Testis (tissue), 2 donors: ENCODE measurements at regions not wholly inside any gene's neighbourhood (a gene's known extent, or its start where the extent isn't known, plus 50 kb on each side); places are given as distances from the start of the nearest gene placed in this dataset.

Experiments used
- DNase-seq: peaks from one replicate; pipeline ENCODE4 v3.0.0-alpha.2; 2019
- H3K27ac ChIP-seq, 2 donors: fragments of 200-600 bp; sonication (generic); one replicate each; pipeline ENCODE4 v1.5.1; 2019
- H3K27me3 ChIP-seq: fragments of 200-600 bp; sonication (generic); one replicate; pipeline ENCODE4 v1.5.1; 2019
- H3K36me3 ChIP-seq: fragments of 200-600 bp; sonication (generic); one replicate; pipeline ENCODE4 v1.5.1; 2017; ENCODE audit warnings: low read depth; ENCODE audit errors: missing control alignments
- H3K4me1 ChIP-seq: fragments of 200-600 bp; sonication (generic); one replicate; pipeline ENCODE4 v1.5.1; 2019
- H3K4me3 ChIP-seq, 2 donors: fragments of 200-600 bp; sonication (generic); one replicate each; pipeline ENCODE4 v1.5.1; 2017 to 2019
- H3K9me3 ChIP-seq: fragments of 200-600 bp; sonication (generic); one replicate; pipeline ENCODE4 v1.5.1; 2017
- POLR2A ChIP-seq: fragments of 450-650 bp; IDR thresholded peaks from one replicate; pipeline ENCODE4 v1.6.1; 2017; ENCODE audit warnings: antibody characterized with exemption, mild to moderate bottlenecking, moderate library complexity
- WGBS, 2 donors: methylation state at CpG; one replicate each; pipeline ENCODE4 v1.1.5; 2018; 5-methylcytosine and 5-hydroxymethylcytosine counted together
- intact Hi-C: fragments of 100-400 bp; cut with DNase I; formaldehyde crosslinking; loops from one replicate; pipeline ENCODE4 v1.15.1; 2023; ENCODE audit warnings: low total_unique reads
- TF ChIP-seq, protein P1 (sequence below), 3 experiments: fragments of 450-650 bp in 2 of 3; fragments of 200-600 bp in 1 of 3; sonication (generic) in 1 of 3; IDR thresholded peaks; one replicate each; pipeline ENCODE4 v1.5.1; 2016 to 2019; ENCODE audit warnings: antibody characterized with exemption in 3 of 3, mild to moderate bottlenecking in 2 of 3, moderate library complexity in 1 of 3

DNA sequence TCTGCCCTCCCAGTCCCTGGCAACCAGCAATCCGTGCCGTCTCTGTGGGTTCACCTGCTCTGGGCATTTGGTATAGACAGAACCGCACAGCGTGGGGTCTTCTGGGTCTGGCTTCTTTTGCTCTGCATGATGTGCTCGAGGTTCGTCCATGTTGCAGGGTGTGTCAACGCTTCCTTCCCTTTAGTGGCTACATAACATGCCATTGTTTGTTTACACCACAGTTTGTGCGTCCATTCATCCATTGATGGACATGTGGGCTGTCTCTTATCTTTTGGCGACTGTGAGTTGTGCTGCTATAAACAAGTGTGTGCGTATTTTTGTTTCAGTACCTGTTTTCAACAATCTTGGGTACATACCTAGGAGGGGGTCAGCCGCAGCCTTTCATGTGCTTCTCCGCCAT is 149.5 kb upstream of the RPS6KA2 start:
- Histone ChIP-seq H3K4me1 (peaks cover 5% of the 10 kb centered on the region), H3K4me3 (no peak overlapping the region), H3K36me3 (no peaks in the 10 kb centered on the region), H3K27me3 (no peaks in the 10 kb centered on the region), H3K9me3 (no peaks in the 10 kb centered on the region), H3K27ac (no peak overlapping the region)
- 94% methylated on average over 12 of the region's 12 CpGs for WGBS, 2 donors
- TF ChIP-seq POLR2A, result no peak
- TF ChIP-seq, protein P1, sequence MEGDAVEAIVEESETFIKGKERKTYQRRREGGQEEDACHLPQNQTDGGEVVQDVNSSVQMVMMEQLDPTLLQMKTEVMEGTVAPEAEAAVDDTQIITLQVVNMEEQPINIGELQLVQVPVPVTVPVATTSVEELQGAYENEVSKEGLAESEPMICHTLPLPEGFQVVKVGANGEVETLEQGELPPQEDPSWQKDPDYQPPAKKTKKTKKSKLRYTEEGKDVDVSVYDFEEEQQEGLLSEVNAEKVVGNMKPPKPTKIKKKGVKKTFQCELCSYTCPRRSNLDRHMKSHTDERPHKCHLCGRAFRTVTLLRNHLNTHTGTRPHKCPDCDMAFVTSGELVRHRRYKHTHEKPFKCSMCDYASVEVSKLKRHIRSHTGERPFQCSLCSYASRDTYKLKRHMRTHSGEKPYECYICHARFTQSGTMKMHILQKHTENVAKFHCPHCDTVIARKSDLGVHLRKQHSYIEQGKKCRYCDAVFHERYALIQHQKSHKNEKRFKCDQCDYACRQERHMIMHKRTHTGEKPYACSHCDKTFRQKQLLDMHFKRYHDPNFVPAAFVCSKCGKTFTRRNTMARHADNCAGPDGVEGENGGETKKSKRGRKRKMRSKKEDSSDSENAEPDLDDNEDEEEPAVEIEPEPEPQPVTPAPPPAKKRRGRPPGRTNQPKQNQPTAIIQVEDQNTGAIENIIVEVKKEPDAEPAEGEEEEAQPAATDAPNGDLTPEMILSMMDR (IDR thresholded peaks at IDR 0.05), result no peak
- intact Hi-C loops, result loop anchor here (10.0 kb wide), 1 partner anchor 368 kb away; no protein-coding TSS in a partner anchor
- DNase-seq, result no peak

DNA sequence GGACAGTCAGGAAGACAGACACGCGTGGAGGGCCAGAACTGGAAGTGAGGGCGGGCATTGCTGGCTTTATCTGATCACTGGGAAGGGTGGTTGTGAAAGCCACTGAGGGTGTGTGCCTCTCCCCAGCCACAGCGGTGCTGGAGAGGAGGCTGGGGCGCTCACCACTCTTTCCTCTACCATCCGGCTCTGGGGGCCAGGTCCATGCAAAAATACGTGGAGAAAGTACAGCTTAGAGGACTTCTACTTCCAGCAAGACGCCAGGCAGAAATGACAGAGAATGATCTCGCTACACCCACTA is 148.8 kb upstream of the RPS6KA2 start:
- TF ChIP-seq, protein P1 (IDR thresholded peaks at IDR 0.05), result no peak
- TF ChIP-seq POLR2A, result no peak
- no peak for DNase-seq
- Histone ChIP-seq H3K4me3 (no peak overlapping the region), H3K27me3 (no peaks in the 10 kb centered on the region), H3K36me3 (no peaks in the 10 kb centered on the region), H3K9me3 (no peaks in the 10 kb centered on the region), H3K4me1 (peaks cover 5% of the 10 kb centered on the region), H3K27ac (no peak overlapping the region)
- intact Hi-C loops, result loop anchor here (10.0 kb wide), 1 partner anchor 369 kb away; no protein-coding TSS in a partner anchor
- 58 to 83% methylated on average over 9 of the region's 9 CpGs for WGBS, 2 donors

DNA sequence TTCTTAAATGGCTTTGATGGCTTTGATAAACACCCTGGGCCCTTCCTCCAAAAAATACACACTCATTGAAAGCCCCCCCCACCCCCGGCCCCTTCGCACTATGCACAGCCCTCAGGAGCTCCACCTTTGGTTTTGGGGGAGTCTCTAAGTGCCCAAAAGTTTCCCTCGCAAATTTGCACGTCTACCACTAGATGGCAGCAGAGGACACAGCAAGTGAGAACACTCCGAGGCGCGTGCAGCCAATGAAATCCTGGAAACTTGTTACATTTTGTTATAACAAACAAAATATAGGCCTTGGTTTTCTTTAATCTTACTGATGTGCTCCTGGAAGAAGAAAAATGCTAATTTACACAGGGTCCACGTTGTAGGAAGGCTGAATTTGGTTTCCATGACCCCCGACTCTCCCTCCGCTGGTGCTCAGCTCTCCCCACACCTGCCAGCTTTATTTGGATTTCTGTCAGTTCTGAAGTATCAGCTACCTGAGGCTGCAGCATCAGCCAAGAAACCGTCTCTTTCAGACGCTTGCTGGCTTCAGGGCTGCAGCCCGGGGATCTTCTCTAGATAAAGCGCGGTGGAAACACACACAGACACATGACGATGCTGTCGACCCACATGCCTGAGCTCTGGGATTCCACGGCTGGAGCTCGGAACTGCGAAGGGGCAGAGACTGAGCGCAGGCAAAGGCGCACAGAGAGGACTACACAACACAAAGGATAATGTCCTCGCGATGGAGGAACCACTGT is 148.3 kb upstream of the RPS6KA2 start:
- Histone ChIP-seq H3K27ac (no peak overlapping the region), H3K36me3 (no peaks in the 10 kb centered on the region), H3K4me3 (no peak overlapping the region), H3K27me3 (no peaks in the 10 kb centered on the region), H3K4me1 (peaks cover 5% of the 10 kb centered on the region), H3K9me3 (no peaks in the 10 kb centered on the region)
- intact Hi-C loops, result loop anchor here (10.0 kb wide), 1 partner anchor 369 kb away; no protein-coding TSS in a partner anchor
- DNase-seq, result peak; percentile 87
- TF ChIP-seq, protein P1 (IDR thresholded peaks at IDR 0.05), result peak; percentile 74 to 92 (median 83)
- no peak for TF ChIP-seq POLR2A
- WGBS, 2 donors, result 35 to 49% methylated on average over 22 to 24 of the region's 24 CpGs

DNA sequence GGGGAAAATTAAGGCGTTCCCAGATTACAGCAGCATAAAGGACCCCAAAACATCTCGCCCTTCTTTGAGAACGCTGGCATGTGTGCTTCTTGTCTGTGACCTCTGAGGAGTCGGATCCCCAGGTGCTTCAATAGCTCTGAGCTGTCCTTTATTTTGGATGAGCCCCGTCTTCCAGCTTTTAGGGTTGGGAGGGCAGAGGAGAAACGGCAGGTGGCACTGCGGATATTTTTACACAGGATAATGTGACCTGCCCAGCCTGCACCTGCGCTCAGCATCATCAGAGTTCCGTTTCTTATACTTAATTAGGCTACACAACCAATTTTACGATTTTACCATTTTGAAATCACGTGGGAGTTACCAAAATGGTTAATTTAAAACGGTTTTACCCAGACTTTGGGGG is 147.7 kb upstream of the RPS6KA2 start:
- DNase-seq, result no peak
- Histone ChIP-seq H3K27me3 (no peaks in the 10 kb centered on the region), H3K36me3 (no peaks in the 10 kb centered on the region), H3K9me3 (no peaks in the 10 kb centered on the region), H3K4me3 (no peak overlapping the region), H3K27ac (no peak overlapping the region), H3K4me1 (peaks cover 5% of the 10 kb centered on the region)
- WGBS, 2 donors, result 56 to 64% methylated on average over 12 of the region's 12 CpGs
- intact Hi-C loops, result loop anchor here (10.0 kb wide), 1 partner anchor 370 kb away; no protein-coding TSS in a partner anchor
- TF ChIP-seq, protein P1 (IDR thresholded peaks at IDR 0.05), result no peak
- no peak for TF ChIP-seq POLR2A

DNA sequence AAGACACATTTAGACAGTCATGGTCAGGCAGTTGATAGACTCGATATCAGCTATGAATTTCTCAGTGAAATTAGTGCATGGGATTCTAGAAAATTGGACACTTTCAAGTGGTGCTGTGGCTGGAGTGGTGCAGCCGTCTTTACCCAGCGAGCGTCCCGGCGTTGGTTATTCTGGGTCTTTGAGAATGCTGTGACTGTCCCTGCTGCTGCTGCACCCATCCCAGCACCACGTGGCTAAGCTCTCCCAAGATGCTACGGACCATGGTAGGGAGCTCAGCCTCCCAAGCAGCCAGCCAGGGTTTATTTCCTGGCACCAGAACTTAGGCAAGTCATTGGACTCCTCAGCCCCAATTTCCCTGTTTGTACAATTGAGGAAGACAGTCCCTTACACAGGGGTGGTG is 147.2 kb upstream of the RPS6KA2 start:
- 76 to 87% methylated on average over 8 of the region's 8 CpGs for WGBS, 2 donors
- DNase-seq, result no peak
- no peaks in the 10 kb centered on the region for H3K9me3 ChIP-seq
- H3K36me3 ChIP-seq, result no peaks in the 10 kb centered on the region
- no peak for TF ChIP-seq POLR2A
- TF ChIP-seq, protein P1 (IDR thresholded peaks at IDR 0.05), result no peak
- intact Hi-C loops, result loop anchor here (10.0 kb wide), 1 partner anchor 371 kb away; no protein-coding TSS in a partner anchor
- H3K4me3 ChIP-seq, result no peak overlapping the region
- no peak overlapping the region for H3K27ac ChIP-seq
- H3K4me1 ChIP-seq, result peaks cover 5% of the 10 kb centered on the region
- H3K27me3 ChIP-seq, result no peaks in the 10 kb centered on the region
